Natural killer cell (primary cell): ENCODE measurements at regions not wholly inside any gene's neighbourhood (a gene's known extent, or its start where the extent isn't known, plus 50 kb on each side); places are given as distances from the start of the nearest gene placed in this dataset.
"Not testable (repeated sequence)": the region's sequence is repeated elsewhere in the genome, so short reads cannot be mapped to it uniquely, and the experiment has no call there.

ENCODE experiments used
- ATAC-seq, 3 donors: fragments of 150-1000 bp in 2 of 3; fragments of 200-7000 bp in 1 of 3; cut with Tn5 transposase; 1 replicate in 1 of 3; 2 replicates in 2 of 3; pipeline ENCODE4 v1.10.0; 2021; ENCODE audit warnings: mild to moderate bottlenecking in 2 of 3, moderate library complexity in 2 of 3
- DNase-seq, 2 donors: peaks; one replicate each; pipeline versions ENCODE4 v3.0.0 to v3.0.0-alpha.2; 2013 to 2021; ENCODE audit warnings: mixed read lengths in 1 of 2
- H3K27ac ChIP-seq: one replicate; pipeline ENCODE4 v1.5.1; 2013; ENCODE audit warnings: mild to moderate bottlenecking, low read length
- H3K27me3 ChIP-seq: one replicate; pipeline ENCODE4 v1.6.1; 2013; ENCODE audit warnings: low read length; ENCODE audit not compliant: control insufficient read depth, insufficient read depth
- H3K36me3 ChIP-seq: one replicate; pipeline ENCODE4 v1.6.1; 2013; ENCODE audit warnings: low read length; ENCODE audit not compliant: control insufficient read depth, insufficient read depth
- H3K4me1 ChIP-seq: one replicate; pipeline ENCODE4 v1.6.1; 2013; ENCODE audit warnings: low read length; ENCODE audit not compliant: control insufficient read depth, insufficient read depth
- H3K4me3 ChIP-seq: one replicate; pipeline ENCODE4 v1.5.1; 2013; ENCODE audit warnings: low read length
- H3K9me3 ChIP-seq: one replicate; pipeline ENCODE4 v1.6.1; 2013; ENCODE audit warnings: low read length; ENCODE audit not compliant: control insufficient read depth, insufficient read depth
- H3K27ac Mint-ChIP-seq, 2 donors: one replicate each; pipeline ENCODE4 v1.8.0; 2022; ENCODE audit warnings: mild to moderate bottlenecking in 2 of 2, mixed read lengths in 2 of 2, moderate library complexity in 1 of 2
- H3K27me3 Mint-ChIP-seq, 2 donors: one replicate each; pipeline ENCODE4 v1.8.0; 2022; ENCODE audit warnings: low read depth in 2 of 2, mixed read lengths in 2 of 2
- H3K36me3 Mint-ChIP-seq: one replicate; pipeline ENCODE4 v1.8.0; 2022; ENCODE audit warnings: mixed read lengths
- H3K4me1 Mint-ChIP-seq, 2 donors: one replicate each; pipeline ENCODE4 v1.8.0; 2022; ENCODE audit warnings: mixed read lengths in 2 of 2
- H3K4me3 Mint-ChIP-seq: one replicate; pipeline ENCODE4 v1.8.0; 2022; ENCODE audit warnings: mild to moderate bottlenecking, moderate library complexity, mixed read lengths
- H3K9me3 Mint-ChIP-seq, 2 donors: one replicate each; pipeline ENCODE4 v1.8.0; 2022; ENCODE audit warnings: mixed read lengths in 2 of 2
- WGBS: methylation state at CpG from one replicate; pipeline ENCODE4 v1.1.7; 2013; ENCODE audit warnings: missing lambda C conversion rate; ENCODE audit not compliant: insufficient coverage; 5-methylcytosine and 5-hydroxymethylcytosine counted together
- intact Hi-C: fragments of 100-400 bp; cut with micrococcal nuclease; formaldehyde crosslinking; loops from one replicate; pipeline ENCODE4 v1.14.2; 2022
- TF ChIP-seq, protein P1 (sequence below): fragments of 200-600 bp; IDR thresholded peaks from one replicate; pipeline ENCODE4 v1.8.0; 2022; ENCODE audit warnings: antibody characterized with exemption

DNA sequence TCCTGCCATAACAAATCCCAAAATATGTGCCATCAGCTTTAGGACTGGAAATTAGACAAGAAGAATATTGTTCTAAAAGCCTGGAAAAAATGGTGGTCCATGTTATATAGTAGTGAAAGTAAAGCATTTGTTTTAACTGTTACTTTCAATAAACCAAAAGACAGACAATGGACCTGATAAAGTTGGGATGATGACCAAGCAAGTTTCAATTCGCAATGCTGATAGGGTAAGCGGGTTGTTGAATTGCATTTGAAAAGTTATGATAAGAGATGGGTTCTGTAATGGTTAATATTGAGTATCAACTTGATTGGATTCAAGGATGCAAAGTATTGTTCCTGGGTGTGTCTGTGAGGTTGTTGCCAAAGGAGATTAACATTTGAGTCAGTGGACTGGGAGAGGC, 131.9 kb upstream of the ZC3H12C start:
- no peak overlapping the region for H3K27ac ChIP-seq
- H3K27me3 Mint-ChIP-seq: no peaks in the 10 kb centered on the region
- no peaks in the 10 kb centered on the region for H3K4me1 ChIP-seq
- H3K4me3 ChIP-seq: no peak overlapping the region
- WGBS: 85% methylated on average over 2 of the region's 2 CpGs
- TF ChIP-seq, protein P1, sequence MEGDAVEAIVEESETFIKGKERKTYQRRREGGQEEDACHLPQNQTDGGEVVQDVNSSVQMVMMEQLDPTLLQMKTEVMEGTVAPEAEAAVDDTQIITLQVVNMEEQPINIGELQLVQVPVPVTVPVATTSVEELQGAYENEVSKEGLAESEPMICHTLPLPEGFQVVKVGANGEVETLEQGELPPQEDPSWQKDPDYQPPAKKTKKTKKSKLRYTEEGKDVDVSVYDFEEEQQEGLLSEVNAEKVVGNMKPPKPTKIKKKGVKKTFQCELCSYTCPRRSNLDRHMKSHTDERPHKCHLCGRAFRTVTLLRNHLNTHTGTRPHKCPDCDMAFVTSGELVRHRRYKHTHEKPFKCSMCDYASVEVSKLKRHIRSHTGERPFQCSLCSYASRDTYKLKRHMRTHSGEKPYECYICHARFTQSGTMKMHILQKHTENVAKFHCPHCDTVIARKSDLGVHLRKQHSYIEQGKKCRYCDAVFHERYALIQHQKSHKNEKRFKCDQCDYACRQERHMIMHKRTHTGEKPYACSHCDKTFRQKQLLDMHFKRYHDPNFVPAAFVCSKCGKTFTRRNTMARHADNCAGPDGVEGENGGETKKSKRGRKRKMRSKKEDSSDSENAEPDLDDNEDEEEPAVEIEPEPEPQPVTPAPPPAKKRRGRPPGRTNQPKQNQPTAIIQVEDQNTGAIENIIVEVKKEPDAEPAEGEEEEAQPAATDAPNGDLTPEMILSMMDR: no peak
- DNase-seq (no peak), ATAC-seq (no peak)
- no peaks in the 10 kb centered on the region for H3K27me3 ChIP-seq
- no peak overlapping the region for H3K27ac Mint-ChIP-seq
- no peaks in the 10 kb centered on the region for H3K36me3 Mint-ChIP-seq
- intact Hi-C loops: no loop called here
- no peaks in the 10 kb centered on the region for H3K9me3 Mint-ChIP-seq
- H3K4me3 Mint-ChIP-seq: no peak overlapping the region
- no peaks in the 10 kb centered on the region for H3K36me3 ChIP-seq
- peaks cover 0 to 10% of the 10 kb centered on the region in 2 donors for H3K4me1 Mint-ChIP-seq
- no peaks in the 10 kb centered on the region for H3K9me3 ChIP-seq

DNA sequence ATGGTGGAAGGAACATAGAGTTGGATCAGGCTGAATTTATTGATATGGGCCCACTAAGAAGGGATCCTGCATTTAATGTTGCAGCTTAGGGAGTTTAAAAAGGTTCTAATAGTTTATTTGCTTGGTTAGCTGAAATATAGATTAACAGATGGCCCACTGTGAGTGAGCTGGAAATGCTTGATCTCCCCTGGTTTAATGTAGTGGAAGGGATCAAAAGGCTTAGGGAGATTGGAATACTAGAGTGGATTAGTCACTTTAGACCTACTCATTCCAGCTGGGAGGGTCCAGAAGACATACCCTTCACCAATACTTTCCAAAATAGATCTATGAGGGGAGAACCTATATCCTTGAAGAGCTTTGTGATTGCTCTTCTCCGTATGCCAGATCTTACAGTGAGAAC, 130.1 kb upstream of the ZC3H12C start:
- H3K36me3 ChIP-seq: no peaks in the 10 kb centered on the region
- H3K36me3 Mint-ChIP-seq: no peaks in the 10 kb centered on the region
- no peaks in the 10 kb centered on the region for H3K27me3 ChIP-seq
- H3K4me3 Mint-ChIP-seq: no peak overlapping the region
- H3K27me3 Mint-ChIP-seq: no peaks in the 10 kb centered on the region
- peaks cover 0 to 8% of the 10 kb centered on the region in 2 donors for H3K4me1 Mint-ChIP-seq
- ATAC-seq (no peak), DNase-seq (no peak)
- H3K4me3 ChIP-seq: no peak overlapping the region
- no peak overlapping the region for H3K27ac Mint-ChIP-seq
- no peaks in the 10 kb centered on the region for H3K9me3 ChIP-seq
- WGBS: 89% methylated on average over 1 of the region's 1 CpG
- no peaks in the 10 kb centered on the region for H3K4me1 ChIP-seq
- H3K27ac ChIP-seq: no peak overlapping the region
- H3K9me3 Mint-ChIP-seq: no peaks in the 10 kb centered on the region
- TF ChIP-seq, protein P1: no peak
- intact Hi-C loops: no loop called here

- Mint-ChIP-seq H3K27me3 (no peaks in the 10 kb centered on the region), H3K9me3 (no peaks in the 10 kb centered on the region), H3K27ac (no peak overlapping the region), H3K36me3 (no peaks in the 10 kb centered on the region), H3K4me1 (peaks cover 0 to 8% of the 10 kb centered on the region in 2 donors), H3K4me3 (no peak overlapping the region)
- H3K27me3 ChIP-seq: no peaks in the 10 kb centered on the region
- ATAC-seq (no peak), DNase-seq (no peak)
- 100% methylated on average over 2 of the region's 2 CpGs for WGBS
- H3K9me3 ChIP-seq: no peaks in the 10 kb centered on the region
- TF ChIP-seq, protein P1: no peak
- no peaks in the 10 kb centered on the region for H3K36me3 ChIP-seq
- H3K4me3 ChIP-seq: no peak overlapping the region
- no peaks in the 10 kb centered on the region for H3K4me1 ChIP-seq
- intact Hi-C loops: no loop called here
- no peak overlapping the region for H3K27ac ChIP-seq
These were observed 128.7 kb upstream of the ZC3H12C start for GRCh38 chr11:109964487-109964886.

DNA sequence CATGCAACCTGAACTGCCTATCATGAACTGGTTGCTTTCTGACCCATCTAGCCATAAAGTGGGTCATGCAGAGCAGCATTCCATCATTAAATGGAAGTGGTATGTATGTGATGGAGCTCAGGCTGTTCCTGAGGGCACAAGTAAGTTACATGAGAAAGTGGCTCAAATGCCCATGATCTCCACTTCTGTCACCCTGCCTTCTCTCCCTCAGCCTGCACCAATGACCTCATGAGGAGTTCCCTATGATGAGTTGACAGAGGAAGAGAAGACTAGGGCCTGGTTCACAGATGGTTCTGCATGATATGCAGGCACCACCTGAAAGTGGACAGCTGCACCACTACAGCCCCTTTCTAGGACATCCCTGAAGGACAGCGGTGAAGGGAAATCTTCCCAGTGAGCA, 127.7 kb upstream of the ZC3H12C start:
- H3K27me3 ChIP-seq, H3K9me3 Mint-ChIP-seq, DNase-seq, H3K27ac ChIP-seq, H3K27ac Mint-ChIP-seq, H3K27me3 Mint-ChIP-seq, ATAC-seq, H3K4me3 Mint-ChIP-seq, H3K36me3 ChIP-seq, H3K36me3 Mint-ChIP-seq, H3K4me3 ChIP-seq, H3K4me1 ChIP-seq, intact Hi-C loops, H3K9me3 ChIP-seq: not testable (repeated sequence)
- H3K4me1 Mint-ChIP-seq: peaks cover 0 to 13% of the 10 kb centered on the region in 2 donors
- 95% methylated on average over 1 of the region's 1 CpG for WGBS

GRCh38 chr11:109965926-109966325, 127.3 kb upstream of the ZC3H12C start:
- WGBS: 50% methylated on average over 2 of the region's 2 CpGs
- DNase-seq, H3K9me3 ChIP-seq, H3K36me3 Mint-ChIP-seq, H3K36me3 ChIP-seq, H3K4me3 Mint-ChIP-seq, ATAC-seq, H3K27me3 Mint-ChIP-seq, H3K4me3 ChIP-seq, H3K4me1 ChIP-seq, intact Hi-C loops, H3K9me3 Mint-ChIP-seq, H3K27ac ChIP-seq, H3K27me3 ChIP-seq, H3K27ac Mint-ChIP-seq: not testable (repeated sequence)
- H3K4me1 Mint-ChIP-seq: peaks cover 0 to 18% of the 10 kb centered on the region in 2 donors

GRCh38 chr11:109967136-109967535, 126.1 kb upstream of the ZC3H12C start:
- H3K9me3 Mint-ChIP-seq, H3K4me3 ChIP-seq, DNase-seq, intact Hi-C loops, H3K36me3 ChIP-seq, H3K9me3 ChIP-seq, H3K4me3 Mint-ChIP-seq, H3K4me1 ChIP-seq, H3K27me3 Mint-ChIP-seq, H3K27ac Mint-ChIP-seq, H3K27ac ChIP-seq, H3K36me3 Mint-ChIP-seq, H3K27me3 ChIP-seq, ATAC-seq: not testable (repeated sequence)
- no CpG with 5 or more reads among the region's 1 CpG for WGBS
- peaks cover 0 to 24% of the 10 kb centered on the region in 2 donors for H3K4me1 Mint-ChIP-seq
